Activated effector memory CD4-positive, alpha-beta T cell treated with anti-CD3 and anti-CD28 coated beads, Interleukin-2, amount 50 U/mL, for 16 hours (primary cell): ENCODE measurements at regions not wholly inside any gene's neighbourhood (a gene's known extent, or its start where the extent isn't known, plus 50 kb on each side); places are given as distances from the start of the nearest gene placed in this dataset.

Experiments used
- DNase-seq: peaks from one replicate; pipeline ENCODE4 v3.0.0-alpha.2; 2020

DNA sequence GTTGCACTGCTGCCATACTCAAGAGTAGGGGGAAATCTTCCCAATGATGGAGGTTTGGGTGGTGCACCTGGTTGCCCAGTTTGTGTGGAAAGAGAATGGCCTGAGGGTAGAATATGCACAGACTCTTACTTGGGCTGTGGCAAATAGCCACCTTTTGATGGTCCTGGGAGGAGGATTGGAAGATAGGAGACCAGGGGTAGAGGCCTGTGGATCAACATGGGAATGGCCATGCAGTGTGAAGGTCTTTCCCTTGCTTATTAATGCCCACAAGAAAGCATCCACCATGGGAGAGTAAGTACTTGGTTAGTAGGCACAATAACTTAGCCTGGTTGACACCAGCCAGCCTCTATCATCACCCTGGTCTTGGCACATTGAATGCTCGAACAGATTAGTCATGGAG lies 156.8 kb upstream of the LEF1 start:
- no peak for DNase-seq

- DNase-seq = no peak
Measured at GRCh38 chr4:108324450-108324849, 155.7 kb upstream of the LEF1 start.

DNA sequence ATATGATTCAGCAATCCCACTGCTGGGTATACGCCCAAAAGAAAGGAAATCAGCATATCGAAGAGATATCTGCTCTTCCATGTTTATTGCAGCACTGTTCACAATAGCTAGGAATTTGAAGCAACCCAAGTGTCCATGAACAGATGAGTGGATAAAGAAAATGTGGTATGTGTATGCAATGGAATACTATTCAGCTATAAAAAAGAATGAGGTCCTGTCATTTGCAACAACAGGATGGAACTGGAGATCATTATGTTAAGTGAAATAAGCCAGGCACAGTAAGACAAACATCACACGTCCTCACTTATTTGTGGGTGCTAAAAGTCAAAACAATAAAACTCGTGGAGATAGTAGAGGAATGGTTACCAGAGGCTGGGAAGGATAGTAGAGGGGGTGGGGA lies 153.8 kb upstream of the LEF1 start:
- DNase-seq = no peak

GRCh38 chr4:108320061-108320460 lies 151.3 kb upstream of the LEF1 start:
- no peak for DNase-seq

- no peak for DNase-seq
Measured at GRCh38 chr4:108317377-108317776, 148.6 kb upstream of the LEF1 start.

GRCh38 chr4:108315694-108316093 lies 147.0 kb upstream of the LEF1 start:
- DNase-seq = no peak

- DNase-seq = no peak
Measured at GRCh38 chr4:108314900-108315589, 146.3 kb upstream of the LEF1 start.

GRCh38 chr4:108313546-108314339 lies 145.0 kb upstream of the LEF1 start:
- DNase-seq = no peak

DNA sequence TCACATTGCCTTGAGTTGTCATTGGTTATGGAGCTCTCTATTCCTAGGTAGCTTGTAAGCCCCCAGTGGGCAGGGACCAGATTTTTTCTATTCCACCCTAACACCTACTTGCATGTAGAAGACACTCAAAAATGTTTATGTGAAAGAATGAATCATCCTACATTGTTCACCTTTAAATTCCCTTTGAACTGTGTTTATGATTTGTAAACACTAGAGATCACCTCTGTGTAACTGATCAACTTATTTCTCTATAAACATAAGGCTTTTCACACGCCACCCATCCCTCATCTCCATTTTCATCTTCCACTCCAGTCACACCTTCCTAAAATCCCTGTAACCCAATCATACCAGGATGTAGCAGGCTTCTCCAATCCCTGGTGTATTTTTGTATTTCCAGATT lies 142.6 kb upstream of the LEF1 start:
- no peak for DNase-seq

DNA sequence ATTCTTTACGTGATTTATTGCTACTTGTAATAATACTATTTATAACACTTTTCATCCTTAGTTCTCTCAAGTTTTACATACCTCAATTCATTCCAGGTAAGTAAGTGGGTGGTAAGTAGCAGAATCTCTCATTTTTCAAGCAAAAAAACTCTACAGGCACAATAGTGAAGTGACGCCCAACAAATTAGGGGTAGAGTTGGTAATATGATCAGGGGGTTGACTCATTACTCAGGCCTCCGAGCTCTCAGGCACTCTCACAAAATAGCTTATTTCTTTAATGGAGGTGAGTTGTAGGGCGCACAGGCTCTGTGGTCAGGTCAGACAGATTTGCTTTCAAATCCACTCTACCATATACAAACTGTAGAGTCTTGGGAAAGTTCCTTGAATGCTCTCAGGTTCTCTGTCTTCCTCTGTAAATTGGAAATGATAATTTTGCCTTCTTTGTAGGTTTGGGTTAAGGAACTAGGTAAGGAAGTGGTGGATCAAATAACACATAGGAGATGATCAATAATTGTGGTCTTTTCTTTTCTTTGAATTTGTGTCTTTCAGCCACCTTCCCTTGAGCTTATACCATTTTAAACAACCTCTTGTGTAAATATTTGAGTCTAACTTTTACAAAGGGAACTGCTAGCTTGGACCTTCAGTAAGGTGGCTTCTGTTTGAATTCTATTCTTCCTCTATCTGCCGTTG lies 134.9 kb upstream of the LEF1 start:
- DNase-seq = no peak

DNA sequence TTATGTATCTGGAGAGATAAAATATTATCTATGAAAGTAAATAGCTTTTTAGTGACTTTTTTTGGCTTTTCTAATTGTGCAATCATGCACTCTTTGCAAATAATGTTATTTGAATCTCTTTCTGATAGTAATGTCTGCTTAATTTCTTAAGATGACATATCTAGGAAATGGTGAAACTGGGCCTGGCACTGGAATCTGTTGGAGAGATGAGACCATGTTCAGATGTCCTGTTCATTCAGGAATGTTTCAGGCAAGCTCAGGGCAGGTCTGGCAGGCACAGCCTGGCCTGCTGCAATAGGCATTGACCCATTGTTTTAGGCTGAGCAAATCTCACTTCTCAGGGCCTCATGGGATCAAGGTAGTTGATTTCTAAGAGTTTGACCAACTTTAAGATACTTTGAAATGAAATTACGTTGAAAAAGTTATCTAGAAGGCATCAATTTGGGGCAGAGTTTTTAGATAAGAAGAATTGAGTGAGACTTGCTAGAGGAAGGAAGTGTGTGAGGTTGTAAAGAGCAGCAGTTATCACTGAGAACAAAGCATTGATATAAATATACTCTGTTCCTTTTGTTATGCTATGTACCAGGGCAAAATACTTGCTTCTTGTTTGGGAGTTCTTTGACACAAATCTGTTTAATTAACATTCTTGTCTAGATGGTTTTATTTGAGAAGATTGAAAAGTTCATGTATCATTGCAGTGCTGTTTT lies 133.0 kb upstream of the LEF1 start:
- DNase-seq = no peak

- DNase-seq = no peak
Measured at GRCh38 chr4:108297605-108298004, 128.9 kb upstream of the LEF1 start.

DNA sequence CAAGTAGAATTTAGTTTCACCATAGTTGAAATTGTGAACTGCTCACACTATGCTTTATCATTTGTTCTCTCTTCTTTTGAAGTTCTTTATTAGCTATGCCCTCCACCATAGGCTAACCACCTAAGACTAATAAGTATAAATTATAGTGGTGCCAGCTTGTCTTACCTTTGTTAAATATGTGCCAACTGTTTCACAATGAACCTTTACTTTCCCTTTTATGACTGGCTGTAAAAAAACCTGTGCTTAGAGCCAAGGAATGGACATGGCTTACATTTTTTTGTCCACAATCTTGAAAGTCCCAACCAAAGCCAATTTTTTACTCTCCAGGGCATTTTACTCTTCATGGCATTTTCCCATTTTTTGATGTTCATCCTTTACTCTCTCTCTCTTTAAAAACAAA lies 123.5 kb upstream of the LEF1 start:
- DNase-seq = no peak

DNA sequence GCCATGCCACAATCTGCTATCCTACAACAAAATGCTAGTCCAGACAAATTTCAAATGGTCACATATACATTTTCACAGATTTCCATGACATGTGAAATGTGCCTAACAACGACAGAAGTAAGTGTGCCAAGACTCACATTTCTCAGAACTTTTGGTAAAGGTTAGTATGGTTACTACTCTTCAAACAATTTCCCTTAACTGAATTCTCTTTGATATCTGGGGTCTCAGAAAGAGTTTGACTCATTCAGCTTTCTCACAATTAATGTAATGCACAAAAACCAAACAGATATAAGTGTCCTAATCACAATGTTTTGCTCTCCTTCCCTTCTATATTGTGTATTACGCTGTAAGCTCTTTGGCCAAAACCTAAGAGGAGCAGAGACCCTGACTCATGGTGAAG lies 122.4 kb upstream of the LEF1 start:
- DNase-seq = no peak

DNA sequence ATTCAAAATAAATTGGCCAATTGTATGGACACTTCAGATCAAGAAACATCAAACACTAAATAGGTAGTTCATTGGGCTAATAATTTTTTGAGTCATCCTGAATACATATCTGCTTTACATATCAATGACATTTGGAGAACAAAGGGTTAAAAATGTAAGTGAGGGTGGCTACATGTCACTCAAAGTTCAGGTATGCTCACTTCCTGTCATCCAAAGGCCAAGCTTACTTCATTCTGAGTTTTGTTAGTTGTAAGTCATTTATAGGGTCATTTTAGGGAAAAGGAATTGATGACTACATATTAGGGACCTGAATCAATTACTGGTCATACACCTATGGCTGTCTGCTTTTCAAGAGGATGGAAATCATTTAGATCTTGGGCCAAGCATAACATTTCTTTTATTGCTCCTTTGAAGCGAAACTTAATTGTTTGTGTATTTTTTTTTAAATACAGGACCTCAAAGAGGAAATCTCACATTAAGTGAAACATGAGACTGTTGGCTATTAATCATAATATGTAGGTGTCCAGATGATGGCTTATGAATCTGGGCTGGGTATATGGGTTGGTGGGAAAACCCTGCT lies 119.2 kb upstream of the LEF1 start:
- no peak for DNase-seq

DNA sequence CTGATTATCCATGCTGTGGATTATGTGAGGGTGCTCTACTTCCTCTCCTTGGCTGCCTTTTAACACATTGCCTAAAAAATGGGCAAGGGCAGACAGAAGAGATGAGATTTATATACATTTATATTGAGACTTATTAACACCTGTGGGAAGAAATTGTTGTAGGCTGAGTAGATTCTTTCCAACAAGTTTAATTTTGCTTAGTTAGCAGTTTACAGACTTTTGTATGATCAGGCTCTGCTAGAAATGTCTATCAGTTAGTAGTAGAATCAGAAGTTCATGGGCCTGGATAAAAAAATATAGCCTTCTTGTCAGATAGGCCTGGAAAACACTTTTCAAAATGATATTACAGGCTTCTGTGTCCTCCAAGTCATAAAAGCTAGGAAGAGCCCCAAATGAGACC lies 111.3 kb upstream of the LEF1 start:
- no peak for DNase-seq

- no peak for DNase-seq
Measured at GRCh38 chr4:108276690-108277089, 108.0 kb upstream of the LEF1 start.

- DNase-seq = no peak
Measured at GRCh38 chr4:108272986-108273385, 104.3 kb upstream of the LEF1 start.

DNA sequence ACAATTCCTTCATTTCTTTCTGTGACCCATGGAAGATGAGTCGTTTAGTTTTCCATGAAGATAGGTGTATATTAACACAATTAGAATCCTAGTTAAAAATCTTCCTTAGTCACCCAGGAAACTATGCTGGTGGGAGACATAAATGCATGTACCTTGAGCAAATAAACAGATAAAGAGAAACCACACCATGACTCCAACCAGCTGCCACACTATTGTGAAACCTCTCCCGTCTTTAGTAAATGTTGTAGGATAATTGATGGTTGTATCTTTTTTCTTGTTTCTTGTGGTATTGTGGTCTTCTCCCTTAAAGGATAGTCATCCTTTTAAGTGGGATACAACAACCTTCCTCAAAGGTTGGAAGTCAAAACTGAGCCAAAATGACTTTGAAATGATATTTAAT lies 103.8 kb upstream of the LEF1 start:
- no peak for DNase-seq

DNA sequence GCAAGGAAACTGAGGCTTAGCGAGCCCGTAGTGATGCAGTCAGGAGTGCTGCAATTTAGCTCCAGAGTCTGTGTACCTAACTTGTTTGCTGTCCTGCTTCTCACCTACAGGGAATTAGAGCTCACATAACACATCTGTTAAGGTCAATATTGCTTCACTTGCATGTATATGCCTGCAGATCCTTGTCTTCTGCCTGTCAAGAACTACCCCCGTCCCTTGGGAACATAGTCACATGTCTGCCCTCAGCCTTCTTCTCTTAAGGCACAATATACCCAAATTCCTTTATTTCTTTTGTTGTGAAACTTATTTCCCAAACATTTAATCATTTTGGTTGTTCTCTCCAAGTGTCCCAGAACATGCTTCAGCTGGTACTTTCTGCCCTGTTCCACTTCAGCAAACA lies 103.3 kb upstream of the LEF1 start:
- DNase-seq = no peak

DNA sequence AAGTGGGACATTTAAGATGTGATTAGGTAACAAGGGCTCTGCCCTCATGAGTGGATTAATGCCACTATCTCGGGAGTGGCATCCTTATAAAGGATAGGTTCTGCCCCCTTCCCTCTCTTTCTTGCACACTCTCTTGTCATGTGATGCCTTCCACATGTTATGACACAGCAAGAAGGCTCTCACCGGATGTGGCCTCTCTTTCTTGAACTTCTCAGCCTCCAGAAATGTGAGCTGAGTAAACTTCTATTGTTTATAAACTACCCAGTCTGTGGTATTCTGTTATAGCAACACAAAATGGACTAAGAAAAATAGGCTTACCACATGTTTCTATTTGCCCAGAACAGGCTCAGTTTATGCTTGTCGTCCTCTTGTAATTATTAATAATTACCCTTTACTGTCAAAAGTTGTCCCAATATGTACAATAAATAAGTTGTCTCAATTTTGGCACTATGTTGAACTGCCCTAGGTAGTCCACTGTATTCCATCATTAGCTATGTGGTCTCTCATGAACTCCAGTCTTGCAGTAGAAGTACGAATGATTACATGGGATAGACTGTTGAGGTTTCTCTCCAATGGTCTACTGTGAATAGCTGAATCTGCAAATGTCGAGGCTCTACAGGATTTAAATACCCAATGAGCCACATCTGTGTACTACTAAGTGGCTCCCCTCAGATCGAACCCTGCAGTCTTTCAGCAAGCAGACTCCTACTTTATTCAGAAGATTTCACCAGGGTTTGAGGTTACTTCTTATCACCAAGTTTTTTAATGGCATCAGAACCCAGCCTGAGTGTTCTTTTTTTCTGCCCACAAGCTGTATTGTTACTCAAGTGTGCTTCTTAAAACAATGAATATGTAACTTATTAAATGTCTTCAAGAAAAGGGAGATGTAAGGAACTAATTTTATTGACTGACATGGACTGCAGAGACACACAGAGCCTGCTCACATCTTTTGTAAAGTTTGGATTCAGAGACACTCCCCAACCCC lies 102.0 kb upstream of the LEF1 start:
- no peak for DNase-seq

GRCh38 chr4:108264693-108265092 lies 96.0 kb upstream of the LEF1 start:
- no peak for DNase-seq
